HPDE6-E6E7 (cell line): ENCODE measurements at regions not wholly inside any gene's neighbourhood (a gene's known extent, or its start where the extent isn't known, plus 50 kb on each side); places are given as distances from the start of the nearest gene placed in this dataset.
A peak's percentile ranks its signal among the peaks of the same experiment; 100 is the strongest.

Experiments used
- DNase-seq: peaks from one replicate; pipeline ENCODE4 v3.0.0; 2011; ENCODE audit warnings: missing footprints; ENCODE audit errors: extremely low spot score

DNA sequence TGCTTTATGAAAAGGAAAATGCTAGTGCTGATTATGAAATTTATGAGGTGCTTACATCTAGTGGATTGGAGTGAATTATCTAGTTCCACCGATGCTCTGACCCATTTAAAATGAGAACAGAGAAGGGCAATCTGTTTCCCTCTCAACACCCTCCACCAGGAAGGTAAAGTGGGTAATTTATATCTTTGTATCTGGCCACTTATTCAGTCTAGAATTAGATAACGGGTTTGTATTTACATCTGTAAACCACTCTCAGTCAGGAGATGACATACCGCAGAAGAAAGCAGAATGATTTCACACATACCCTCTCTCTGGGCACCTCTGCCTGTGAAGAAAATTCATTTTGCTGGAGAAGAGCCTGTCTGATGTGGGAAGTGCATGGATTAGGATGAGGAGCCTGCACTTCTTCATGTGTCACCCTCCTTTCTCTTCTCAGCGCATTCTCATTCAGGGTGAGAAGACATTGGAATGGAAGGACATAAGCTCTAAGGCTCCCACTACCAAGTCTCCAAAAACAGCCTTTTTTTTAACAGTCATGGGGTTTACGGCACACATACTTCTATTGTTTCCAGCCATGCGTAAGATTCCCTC lies 646.7 kb upstream of the SALL1 start:
- DNase-seq: no peak

- no peak for DNase-seq
These were observed 628.2 kb upstream of the SALL1 start for GRCh38 chr16:51779240-51779639.

- DNase-seq: no peak
These were observed 622.2 kb upstream of the SALL1 start for GRCh38 chr16:51773071-51773890.

DNA sequence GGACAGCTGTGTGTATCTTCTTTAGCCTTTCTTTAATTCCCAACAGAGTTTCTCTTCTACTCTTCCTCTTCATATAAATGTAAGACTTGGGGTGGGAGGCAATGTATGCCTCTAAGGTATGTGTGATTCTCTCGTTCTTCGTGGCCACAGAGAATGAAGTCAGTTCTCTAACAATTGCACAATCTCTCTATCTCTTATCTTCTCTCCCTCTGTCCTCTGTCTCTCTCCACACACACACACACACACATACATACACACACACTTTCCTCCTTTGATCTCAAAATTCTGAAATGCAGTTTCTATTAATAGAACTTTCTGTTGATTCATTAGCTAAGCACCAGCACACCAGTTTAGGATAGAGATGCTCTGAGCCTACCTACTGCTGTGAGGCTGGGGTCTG lies 615.7 kb upstream of the SALL1 start:
- no peak for DNase-seq

GRCh38 chr16:51763072-51763661 lies 612.1 kb upstream of the SALL1 start:
- DNase-seq: no peak

GRCh38 chr16:51762081-51762996 lies 611.3 kb upstream of the SALL1 start:
- peak; percentile 67 for DNase-seq

GRCh38 chr16:51761001-51761400 lies 609.9 kb upstream of the SALL1 start:
- no peak for DNase-seq

DNA sequence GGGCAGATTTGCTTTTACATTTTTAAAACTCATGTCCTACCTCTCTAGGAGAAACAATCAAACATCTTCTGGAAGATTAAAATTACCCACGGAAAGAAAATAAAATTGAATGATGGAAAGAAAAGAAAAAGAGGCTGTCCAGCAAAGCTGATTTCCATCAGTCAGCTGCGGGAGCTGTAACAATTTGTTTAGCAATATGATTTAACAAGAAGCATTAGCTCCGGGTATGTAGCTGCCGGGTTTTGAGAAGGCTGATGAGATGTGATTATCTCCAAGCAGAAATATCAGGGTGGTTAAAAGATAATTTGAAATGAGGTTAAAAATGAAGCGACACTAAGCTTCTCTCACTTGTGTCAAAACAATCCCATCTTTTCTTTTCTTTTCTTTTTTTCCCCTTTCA lies 608.9 kb upstream of the SALL1 start:
- no peak for DNase-seq

DNA sequence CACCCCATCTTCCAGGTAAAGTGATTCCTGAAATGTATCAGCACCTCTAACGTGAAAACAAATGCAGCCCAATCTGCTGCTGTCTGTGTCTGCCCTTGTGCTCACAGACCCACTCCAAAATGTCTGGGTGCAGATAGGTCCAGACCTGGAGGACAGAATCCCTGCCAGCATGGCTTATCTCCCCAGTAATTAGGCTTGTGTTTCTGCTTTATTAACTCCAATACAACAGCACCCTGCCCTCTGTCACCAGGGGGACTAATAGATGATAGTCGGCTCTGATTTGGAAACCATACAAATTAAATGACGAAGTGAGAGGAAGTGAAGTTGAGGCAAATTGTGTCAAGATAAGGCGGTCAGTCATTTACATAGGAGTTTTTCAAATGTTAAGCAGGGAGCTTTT lies 608.3 kb upstream of the SALL1 start:
- DNase-seq: no peak

DNA sequence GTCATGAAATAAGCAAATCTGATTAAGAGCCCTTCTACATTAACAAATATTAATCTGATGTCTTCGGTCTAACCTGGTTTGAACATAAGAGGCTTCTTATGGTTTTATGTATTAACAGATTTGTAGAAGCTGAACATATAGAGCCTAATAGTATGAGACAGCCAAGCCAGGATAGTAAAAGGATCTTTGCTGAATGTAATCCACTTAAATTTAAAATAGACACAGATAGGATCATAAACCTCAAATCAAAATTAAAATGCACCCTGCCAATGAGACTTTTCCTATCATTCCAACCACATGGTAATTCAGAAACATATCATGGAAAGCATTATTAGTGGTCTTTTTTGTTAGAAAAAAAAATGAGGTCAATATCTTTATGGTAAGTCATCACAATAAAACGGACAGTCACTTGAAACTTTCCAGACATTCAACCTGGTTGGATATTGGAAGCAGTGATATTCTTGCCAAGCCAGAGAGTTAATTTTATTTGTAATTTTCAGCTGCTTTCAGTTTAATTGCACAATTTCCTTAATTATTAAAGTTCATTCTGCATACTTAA lies 606.9 kb upstream of the SALL1 start:
- no peak for DNase-seq

GRCh38 chr16:51757505-51757904 lies 606.4 kb upstream of the SALL1 start:
- DNase-seq: no peak

GRCh38 chr16:51757124-51757470 lies 606.0 kb upstream of the SALL1 start:
- no peak for DNase-seq

DNA sequence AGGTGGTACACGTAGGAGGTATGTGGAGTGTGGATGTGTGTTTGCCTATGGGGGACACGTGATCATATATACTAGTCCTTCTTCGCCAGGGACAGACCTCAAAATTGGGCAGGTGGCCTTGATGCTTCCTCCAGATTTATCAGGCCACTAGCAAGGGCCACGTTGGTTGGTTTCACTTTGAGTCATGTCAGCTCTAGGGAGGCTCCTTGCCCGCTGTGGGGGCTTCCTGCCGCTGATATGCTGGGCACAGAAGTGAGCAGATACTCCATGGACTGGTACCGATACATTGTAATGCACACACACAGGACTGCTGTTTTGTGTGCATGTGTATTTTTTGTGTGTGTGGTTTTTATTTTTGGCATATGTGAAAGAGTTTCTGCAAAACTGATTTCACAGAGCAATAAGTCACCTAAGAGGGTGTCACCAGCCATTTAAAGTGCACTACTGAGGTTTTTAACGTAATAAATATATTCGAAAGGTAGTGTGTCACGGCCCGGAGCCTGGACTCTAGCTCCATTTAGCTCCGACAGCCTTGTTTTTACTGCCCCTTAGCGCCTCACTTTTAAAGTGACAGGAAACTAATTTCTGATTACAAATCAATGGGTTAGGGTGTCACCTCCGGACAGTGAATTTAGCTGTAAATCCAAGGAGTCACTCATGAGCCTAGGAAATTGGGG lies 605.5 kb upstream of the SALL1 start:
- no peak for DNase-seq

DNA sequence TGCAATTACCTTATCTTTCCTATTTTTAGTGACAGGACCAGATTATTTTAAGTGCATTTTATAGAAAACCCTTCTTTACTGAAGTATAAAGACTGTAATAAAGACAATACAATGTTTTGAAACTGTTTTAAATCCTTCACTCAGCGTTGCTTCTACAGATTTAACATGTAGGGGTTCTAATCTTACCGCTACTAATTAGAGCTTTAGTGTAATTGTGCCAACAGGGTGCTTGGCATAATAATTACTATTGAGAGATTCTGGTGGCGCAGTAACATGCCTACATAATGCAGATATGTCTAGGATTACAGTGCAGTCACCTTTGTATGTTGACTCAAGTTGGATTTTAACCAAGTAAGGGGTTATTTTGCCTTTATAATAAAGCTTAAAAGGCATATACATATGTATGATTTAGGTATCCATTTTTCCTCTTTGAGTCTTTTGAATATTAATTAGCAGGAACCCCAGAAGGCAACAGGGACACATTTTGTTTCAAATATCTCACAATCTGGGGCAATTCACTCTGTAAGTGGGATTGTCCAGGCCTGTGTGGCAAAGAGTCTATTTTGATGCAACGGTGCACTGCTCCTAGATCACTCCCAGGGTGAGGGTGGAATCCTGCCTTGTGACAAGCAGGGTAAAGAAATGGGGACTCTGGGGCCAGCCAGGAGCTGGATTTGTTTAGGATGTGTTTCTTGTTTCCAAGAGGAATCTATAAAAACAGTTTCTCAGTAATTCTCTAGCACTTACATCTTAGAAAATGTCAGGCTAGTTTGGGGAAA lies 604.7 kb upstream of the SALL1 start:
- no peak for DNase-seq

DNA sequence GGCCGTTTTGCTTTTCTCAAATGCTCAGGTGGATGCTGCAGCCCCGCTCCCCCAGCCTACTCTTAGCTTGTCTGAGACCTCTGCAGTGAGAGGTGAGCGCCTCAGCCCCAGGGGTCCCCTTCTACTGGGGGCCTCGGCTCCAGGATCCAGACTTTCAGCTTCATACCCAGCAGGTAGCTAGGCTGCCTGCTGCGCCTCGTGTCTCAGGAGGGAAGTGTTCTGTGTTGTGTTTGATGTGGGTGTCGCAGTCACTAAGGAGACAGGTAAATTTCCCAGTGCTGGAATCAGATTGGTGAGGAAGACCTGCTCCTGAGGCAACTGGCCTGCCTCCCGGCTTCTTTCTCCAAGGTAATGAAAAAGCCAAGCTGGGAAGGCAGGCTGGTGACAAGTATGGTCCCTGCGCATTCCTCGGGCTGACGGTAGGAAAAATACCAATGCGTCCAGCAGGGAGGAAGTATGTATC lies 604.0 kb upstream of the SALL1 start:
- DNase-seq: no peak

DNA sequence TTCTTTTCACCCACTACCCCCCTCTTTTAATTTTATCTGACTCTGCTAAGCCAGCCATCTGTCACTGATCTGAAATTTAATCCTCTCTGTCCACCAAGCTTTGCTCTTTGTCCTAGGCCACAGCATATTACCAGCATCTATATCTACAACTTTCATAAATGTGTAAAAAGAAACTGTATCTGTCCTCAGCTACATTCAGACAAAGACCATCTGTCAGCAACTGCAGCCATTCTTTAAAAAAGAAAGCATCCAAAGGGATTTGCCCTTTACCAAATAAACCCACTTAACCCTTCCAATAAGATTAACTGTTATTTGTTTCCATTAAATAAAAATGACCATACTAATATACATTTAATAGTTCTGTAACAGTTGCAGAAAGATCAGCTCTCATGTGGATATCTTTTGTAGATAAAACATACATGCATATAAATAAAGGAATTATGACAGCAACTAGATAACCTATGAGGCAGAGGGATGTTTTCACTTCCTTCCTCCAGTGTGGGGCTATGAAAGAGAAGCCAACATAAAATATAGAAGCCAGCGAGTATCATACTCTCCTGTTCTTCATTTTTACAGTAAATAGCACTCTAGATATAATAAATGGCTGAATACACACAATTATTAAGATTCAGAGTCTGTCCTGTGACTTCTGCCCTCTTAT lies 602.5 kb upstream of the SALL1 start:
- no peak for DNase-seq

- no peak for DNase-seq
These were observed 601.4 kb upstream of the SALL1 start for GRCh38 chr16:51752438-51752995.

- no peak for DNase-seq
These were observed 596.3 kb upstream of the SALL1 start for GRCh38 chr16:51747329-51747728.

GRCh38 chr16:51734220-51734619 lies 583.1 kb upstream of the SALL1 start:
- no peak for DNase-seq

- no peak for DNase-seq
These were observed 582.1 kb upstream of the SALL1 start for GRCh38 chr16:51733181-51733580.
